ENCODE measurements at regions not wholly inside any gene's neighbourhood (a gene's known extent, or its start where the extent isn't known, plus 50 kb on each side); places are given as distances from the start of the nearest gene placed in this dataset.

GRCh38 chr10:131584287-131584686 is 272.8 kb upstream of the TCERG1L start:
- DNase-seq = no peak

DNA sequence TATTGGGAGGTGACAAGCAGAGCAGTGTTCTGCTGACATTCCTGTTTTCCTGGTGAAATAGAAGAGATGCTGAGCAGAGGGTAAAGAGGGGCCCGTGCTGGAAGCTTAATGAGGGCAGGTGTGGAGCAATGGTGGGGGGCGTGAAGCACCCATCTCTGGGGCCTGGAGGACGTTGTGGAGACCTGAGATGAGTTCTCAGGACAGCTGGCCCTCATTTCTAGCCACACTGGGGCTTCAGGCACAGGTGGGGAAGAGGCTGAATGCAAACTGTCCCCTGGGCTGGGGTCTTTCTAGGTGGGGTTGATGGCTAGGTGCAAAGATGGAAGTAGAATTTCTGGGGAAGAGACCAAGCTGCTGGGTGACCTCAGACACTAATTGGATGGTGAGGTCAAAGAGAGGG is 274.2 kb upstream of the TCERG1L start:
- no peak for DNase-seq

DNA sequence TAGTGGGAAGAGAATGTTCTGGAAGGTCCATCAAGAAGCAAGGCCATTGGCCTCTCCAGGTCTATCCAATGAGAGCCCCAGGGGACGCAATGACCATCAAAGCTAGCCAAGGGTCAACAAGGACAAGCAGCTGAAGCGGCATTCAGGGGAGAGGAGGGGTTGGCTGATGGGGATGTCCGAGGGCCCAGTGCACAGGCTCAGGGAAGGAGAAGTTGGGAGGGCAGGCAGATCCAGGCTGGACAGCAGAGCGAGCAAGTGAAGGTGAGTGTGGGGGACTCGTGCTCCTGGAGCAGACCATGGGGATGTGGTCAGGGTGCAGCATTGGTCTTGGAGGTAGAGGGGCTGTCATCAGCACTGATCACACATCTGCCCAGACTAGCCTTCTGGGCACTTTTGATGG is 275.4 kb upstream of the TCERG1L start:
- DNase-seq = no peak

DNA sequence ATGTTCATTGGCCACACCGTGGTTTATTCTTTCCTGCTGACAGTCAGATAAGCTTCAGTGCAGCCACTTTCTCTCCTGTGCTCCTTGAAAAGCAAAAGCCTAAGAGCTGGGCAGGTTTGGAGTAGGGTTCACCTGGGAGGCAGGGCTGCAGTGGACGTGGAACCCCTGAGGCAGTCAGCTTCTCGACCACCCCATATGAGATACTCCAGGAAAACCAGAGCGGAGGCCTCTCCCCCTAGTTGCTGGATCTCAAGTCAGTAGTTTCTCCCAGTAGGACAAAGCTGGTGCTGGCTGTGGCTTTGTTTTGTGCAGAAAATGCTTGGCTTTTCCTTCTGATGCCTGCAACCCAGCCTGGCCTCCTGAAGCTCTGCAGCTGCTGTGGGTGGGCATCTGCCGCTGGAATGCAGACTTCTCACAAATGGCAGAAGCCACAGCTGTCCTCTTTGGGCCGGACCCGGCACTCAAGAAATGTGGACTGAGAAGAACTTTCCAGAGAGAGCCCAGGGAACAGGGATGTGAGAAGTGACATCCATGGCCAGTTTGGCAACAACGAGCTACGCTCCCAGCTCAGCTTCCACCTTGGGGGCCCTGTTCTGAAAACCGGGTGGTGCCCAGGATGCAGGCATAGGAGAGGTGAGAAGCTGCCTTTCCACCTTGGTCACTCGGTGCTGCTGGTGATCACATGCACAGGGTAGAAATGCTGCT is 276.6 kb upstream of the TCERG1L start:
- DNase-seq = no peak

GRCh38 chr10:131588704-131589220 is 277.2 kb upstream of the TCERG1L start:
- DNase-seq = no peak

DNA sequence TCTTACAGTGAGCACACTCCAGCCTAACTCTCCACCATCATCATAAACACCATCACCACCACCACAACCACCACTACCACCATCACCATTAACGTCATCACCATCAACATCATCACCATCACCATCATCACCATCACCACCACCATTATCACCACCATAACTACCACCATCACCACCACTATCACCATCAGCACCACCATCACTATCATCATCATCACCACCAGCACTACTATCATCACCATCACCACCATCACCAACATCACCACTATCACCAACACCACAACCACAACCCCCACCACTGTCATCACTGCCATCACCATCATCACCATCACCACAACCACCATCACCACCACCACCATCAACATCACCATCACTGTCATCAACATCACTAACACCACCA is 279.0 kb upstream of the TCERG1L start:
- no peak for DNase-seq

GRCh38 chr10:131591936-131592335 is 280.4 kb upstream of the TCERG1L start:
- no peak for DNase-seq

- DNase-seq = no peak
Observed at GRCh38 chr10:131609176-131609575, 291.6 kb upstream of the PPP2R2D start.

DNA sequence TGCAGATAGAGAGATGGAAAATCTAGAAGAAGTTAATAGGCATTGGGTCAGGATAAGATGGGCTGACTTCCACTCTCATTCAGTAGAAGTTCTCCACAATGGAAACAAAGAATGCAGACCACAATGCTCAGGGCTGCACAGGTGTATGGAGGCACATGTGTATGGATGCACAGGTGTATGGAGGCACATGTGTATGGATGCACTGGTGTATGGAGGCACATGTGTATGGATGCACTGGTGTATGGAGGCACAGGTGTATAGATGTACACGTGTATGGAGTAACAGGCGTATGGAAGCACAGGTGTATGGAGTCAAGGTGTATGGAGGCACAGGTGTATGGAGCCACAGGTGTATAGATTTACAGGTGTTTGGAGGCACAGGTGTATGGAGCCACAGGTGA is 285.7 kb upstream of the PPP2R2D start:
- no peak for DNase-seq

- DNase-seq = no peak
Observed at GRCh38 chr10:131616040-131616439, 284.8 kb upstream of the PPP2R2D start.

GRCh38 chr10:131617113-131617858 is 283.5 kb upstream of the PPP2R2D start:
- DNase-seq = no peak

- no peak for DNase-seq
Observed at GRCh38 chr10:131618587-131619267, 282.1 kb upstream of the PPP2R2D start.

- DNase-seq = no peak
Observed at GRCh38 chr10:131620314-131620713, 280.5 kb upstream of the PPP2R2D start.

GRCh38 chr10:131620904-131621303 is 279.9 kb upstream of the PPP2R2D start:
- no peak for DNase-seq

GRCh38 chr10:131621784-131622624 is 278.8 kb upstream of the PPP2R2D start:
- DNase-seq = no peak

GRCh38 chr10:131625041-131625440 is 275.8 kb upstream of the PPP2R2D start:
- no peak for DNase-seq

- no peak for DNase-seq
Observed at GRCh38 chr10:131626274-131626673, 274.5 kb upstream of the PPP2R2D start.

DNA sequence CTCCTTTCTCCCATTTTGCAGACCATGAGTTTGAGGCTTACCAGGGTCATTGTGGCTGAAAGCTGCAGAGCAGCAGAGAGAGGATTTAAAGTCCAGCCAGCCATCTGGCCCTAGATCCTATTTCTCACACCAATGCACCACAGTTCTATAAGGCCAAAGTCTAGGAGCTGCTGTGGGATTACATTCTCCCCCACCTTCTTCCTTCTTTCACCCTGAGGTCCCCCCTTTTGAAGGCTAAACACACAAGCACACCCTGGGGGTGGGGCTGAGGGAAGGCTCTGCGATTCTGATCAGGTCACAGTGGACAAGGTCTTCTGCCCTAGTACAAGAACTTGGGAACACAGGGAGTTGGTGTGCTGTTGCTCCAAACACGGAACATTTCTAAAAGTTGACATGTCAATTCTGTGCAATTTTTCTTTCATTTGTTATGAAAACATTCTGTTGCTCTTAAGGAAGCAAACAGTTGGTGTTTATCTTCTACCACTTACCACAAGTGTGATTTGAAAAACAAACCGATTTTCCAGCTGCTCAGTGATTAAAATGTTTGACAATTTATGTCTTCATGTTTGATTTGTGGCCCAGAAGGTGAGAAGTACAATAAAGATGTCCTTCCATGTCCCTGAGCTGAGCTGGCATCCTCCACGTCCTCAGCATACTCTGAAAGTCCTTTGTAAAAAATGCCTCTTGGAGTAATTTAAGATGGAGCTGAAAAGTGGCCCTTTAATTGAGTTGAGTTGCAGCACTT is 271.6 kb upstream of the PPP2R2D start:
- DNase-seq = no peak

- DNase-seq = no peak
Observed at GRCh38 chr10:131630772-131631258, 270.0 kb upstream of the PPP2R2D start.

GRCh38 chr10:131631619-131632018 is 269.2 kb upstream of the PPP2R2D start:
- DNase-seq = no peak

DNA sequence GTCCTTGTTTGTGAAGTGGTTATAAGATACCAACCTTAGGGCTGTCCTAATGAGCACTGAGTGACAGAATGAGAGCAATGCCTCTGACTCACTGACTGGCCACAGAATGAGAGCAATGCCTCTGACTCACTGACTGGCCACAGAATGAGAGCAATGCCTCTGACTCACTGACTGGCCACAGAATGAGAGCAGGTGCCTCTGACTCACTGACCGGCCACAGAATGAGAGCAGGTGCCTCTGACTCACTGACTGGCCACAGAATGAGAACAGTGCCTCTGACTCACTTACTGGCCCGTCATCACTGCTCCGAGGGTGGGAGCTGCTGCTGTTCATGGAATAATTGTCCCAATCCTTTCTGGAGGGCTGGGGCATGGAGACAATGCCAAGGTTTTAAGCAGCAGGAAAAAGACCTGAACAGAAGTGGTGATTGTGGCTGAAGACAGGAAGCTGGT is 265.2 kb upstream of the PPP2R2D start:
- DNase-seq = peak; percentile 17
